AG04450 (cell line): ENCODE measurements at regions not wholly inside any gene's neighbourhood (a gene's known extent, or its start where the extent isn't known, plus 50 kb on each side); places are given as distances from the start of the nearest gene placed in this dataset.

Source experiments
- CTCF ChIA-PET: fragments of 300-600, 350-600 bp; formaldehyde crosslinking; extraction: SDS; loops from one replicate; lab custom pipeline; 2022; ENCODE audit warnings: antibody characterized with exemption, inconsistent platforms; lab: Charles Lee
- POLR2A ChIA-PET: fragments of 350-600 bp; formaldehyde crosslinking; extraction: SDS; loops from one replicate; lab custom pipeline; 2021; ENCODE audit warnings: antibody characterized with exemption, inconsistent platforms; lab: Yijun Ruan, JAX
- DNase-seq: peaks from one replicate; pipeline ENCODE4 v3.0.0-alpha.2; 2011; ENCODE audit warnings: low read depth, low spot score
- H3K27ac ChIP-seq: one replicate; pipeline ENCODE4 v1.5.1; 2012; ENCODE audit warnings: low read depth, low read length, control low read depth
- H3K27me3 ChIP-seq: one replicate; pipeline ENCODE4 v1.6.0; 2012; ENCODE audit warnings: low read length; ENCODE audit not compliant: control insufficient read depth, insufficient read depth
- H3K4me3 ChIP-seq: 2 replicates; pipeline ENCODE4 v1.5.1; 2011; ENCODE audit warnings: mild to moderate bottlenecking, low read depth, low read length, control low read depth
- H3K9me3 ChIP-seq: 2 replicates; pipeline ENCODE4 v1.5.1; 2012; ENCODE audit warnings: low read length; ENCODE audit not compliant: control insufficient read depth, insufficient read depth
- TF ChIP-seq, protein P1 (sequence below): IDR thresholded peaks from 2 replicates; pipeline ENCODE4 v1.5.1; 2011; ENCODE audit warnings: low read depth, low read length, control low read depth, inconsistent platforms

DNA sequence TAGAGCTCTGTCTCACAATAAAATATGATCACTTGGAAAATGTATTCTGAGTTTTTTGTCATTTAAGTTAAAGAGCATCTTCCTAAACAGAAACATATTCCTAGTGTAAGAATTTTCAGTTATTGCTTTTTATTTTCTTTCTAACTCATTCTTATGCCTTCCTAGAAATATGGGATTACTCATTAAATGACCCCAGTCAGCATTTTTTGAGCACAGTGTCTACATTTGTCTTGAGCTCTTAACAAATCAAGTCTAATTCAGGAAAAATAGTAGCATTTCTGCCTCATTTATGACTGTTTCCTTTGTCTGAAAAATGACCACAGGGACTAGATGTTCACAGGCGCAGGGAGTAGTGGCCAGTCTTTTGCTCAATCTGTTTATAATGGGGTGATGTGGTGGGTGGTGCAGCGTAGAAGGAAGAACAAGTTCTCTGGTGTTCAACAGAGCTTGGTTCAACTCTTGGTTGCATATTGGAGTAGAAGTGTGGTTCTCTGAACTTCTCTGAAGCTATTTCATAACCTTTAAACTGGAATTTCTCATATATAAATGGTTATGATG is 267.1 kb downstream of the CYRIA start:
- DNase-seq, result no peak
- ChIA-PET POLR2A (no interaction called here), CTCF (no interaction called here)
- TF ChIP-seq, protein P1, sequence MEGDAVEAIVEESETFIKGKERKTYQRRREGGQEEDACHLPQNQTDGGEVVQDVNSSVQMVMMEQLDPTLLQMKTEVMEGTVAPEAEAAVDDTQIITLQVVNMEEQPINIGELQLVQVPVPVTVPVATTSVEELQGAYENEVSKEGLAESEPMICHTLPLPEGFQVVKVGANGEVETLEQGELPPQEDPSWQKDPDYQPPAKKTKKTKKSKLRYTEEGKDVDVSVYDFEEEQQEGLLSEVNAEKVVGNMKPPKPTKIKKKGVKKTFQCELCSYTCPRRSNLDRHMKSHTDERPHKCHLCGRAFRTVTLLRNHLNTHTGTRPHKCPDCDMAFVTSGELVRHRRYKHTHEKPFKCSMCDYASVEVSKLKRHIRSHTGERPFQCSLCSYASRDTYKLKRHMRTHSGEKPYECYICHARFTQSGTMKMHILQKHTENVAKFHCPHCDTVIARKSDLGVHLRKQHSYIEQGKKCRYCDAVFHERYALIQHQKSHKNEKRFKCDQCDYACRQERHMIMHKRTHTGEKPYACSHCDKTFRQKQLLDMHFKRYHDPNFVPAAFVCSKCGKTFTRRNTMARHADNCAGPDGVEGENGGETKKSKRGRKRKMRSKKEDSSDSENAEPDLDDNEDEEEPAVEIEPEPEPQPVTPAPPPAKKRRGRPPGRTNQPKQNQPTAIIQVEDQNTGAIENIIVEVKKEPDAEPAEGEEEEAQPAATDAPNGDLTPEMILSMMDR, result no peak
- Histone ChIP-seq H3K4me3 (no peak overlapping the region), H3K27ac (no peak overlapping the region), H3K27me3 (no peaks in the 10 kb centered on the region), H3K9me3 (peaks cover 59% of the 10 kb centered on the region)

DNA sequence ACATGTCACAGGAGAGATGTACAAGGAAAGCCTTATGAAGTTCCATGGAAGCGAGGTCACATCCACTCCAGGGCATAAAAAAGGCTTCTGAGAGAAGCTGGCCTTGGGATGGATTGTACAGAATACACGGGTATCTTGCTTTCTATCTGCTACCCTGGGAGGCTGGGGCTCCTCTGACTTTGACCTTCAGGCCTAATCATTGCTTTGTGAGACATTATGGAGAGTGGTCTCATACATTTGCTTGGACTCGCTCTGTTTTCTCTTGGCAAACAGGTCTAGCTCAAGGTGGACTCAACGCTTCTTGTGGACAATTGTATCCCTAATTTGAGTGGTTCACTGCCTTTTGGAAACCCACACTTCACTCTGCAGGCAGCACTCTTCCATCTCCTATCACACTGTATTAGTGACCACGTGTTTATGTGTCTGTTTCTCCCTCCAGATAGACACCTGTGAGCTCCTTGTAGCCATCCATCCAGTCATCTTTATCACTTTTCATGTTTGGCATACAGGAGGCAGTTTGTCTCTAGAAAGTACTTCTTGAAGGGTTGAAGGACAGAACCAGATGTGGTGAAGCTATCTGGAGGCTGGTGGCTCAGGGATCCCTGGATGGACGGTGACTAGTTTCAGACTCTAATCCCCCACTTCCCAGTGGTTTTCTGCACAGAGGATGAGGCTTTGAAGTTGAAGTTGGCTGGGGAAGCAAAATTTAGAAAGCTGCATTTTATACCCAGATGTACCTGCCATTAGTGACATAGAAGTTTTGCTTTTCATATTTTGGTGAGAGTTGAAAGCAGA is 267.8 kb downstream of the CYRIA start:
- ChIA-PET CTCF (no interaction called here), POLR2A (no interaction called here)
- Histone ChIP-seq H3K27me3 (no peaks in the 10 kb centered on the region), H3K9me3 (peaks cover 61% of the 10 kb centered on the region), H3K4me3 (no peak overlapping the region), H3K27ac (no peak overlapping the region)
- TF ChIP-seq, protein P1, result no peak
- no peak for DNase-seq

DNA sequence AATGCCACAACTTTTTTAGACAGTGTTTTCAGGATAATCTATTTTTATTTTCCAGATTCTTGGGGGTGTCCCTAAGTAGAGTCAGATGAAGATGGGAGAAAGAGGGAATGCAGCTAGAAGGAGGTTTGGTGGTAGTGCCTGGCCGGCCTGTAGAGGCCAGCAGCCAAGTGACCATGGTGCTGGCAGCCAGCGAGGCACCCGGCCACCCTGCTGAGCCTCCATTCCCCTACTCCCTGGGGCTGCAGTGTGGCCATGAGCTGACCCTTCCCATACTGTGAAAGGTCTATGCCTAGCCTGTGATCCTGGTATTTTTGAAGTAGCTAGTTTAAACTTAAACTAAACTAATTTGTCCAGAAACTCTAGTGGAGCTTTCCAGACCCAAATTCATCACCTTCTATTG is 268.6 kb downstream of the CYRIA start:
- CTCF ChIA-PET, result no interaction called here
- Histone ChIP-seq H3K27me3 (no peaks in the 10 kb centered on the region), H3K27ac (no peak overlapping the region), H3K4me3 (no peak overlapping the region), H3K9me3 (peaks cover 65% of the 10 kb centered on the region)
- POLR2A ChIA-PET, result no interaction called here
- no peak for DNase-seq
- TF ChIP-seq, protein P1, result no peak

DNA sequence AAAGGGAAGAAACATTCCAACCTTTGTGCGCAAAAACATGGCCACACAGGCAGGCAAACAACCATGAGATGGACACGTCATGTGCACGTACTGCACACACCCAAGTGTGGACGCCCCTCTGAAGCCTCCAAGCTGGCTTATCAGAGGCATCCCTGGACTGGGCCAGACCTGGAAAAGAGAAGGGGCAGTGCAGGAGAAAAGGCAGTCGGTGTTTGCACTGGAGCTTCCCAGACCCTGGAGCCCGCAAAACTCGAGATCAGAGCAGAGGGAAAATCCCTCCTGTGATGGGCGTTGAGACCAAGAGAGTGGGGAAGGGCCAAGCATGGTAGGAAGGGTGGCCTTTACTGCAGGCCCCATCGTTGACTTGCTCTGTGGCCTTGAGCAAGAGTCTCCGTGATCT is 269.5 kb downstream of the CYRIA start:
- TF ChIP-seq, protein P1, result no peak
- DNase-seq, result no peak
- Histone ChIP-seq H3K9me3 (peaks cover 61% of the 10 kb centered on the region), H3K27ac (no peak overlapping the region), H3K27me3 (no peaks in the 10 kb centered on the region), H3K4me3 (no peak overlapping the region)
- CTCF ChIA-PET, result no interaction called here
- POLR2A ChIA-PET, result no interaction called here

DNA sequence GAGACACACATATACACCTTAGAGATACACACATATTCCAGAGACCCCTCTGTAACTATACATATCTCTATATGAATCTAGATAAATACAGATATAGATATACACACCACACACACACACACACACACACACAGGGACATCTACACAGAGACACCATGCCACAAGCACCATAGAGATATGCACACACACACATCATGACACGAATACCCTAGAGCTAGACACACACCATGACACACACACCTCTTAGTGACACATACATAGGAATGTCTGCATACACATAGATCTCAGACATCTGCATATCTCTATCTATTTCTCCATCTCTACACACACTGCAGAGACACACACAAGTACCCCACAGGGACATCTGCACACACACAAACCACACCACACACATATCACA is 270.0 kb downstream of the CYRIA start:
- peaks cover 62% of the 10 kb centered on the region for H3K9me3 ChIP-seq
- CTCF ChIA-PET, result no interaction called here
- no peak overlapping the region for H3K4me3 ChIP-seq
- TF ChIP-seq, protein P1, result no peak
- POLR2A ChIA-PET, result no interaction called here
- no peaks in the 10 kb centered on the region for H3K27me3 ChIP-seq
- no peak for DNase-seq
- no peak overlapping the region for H3K27ac ChIP-seq
